SH-SY5Y (cell line): ENCODE measurements at regions not wholly inside any gene's neighbourhood (a gene's known extent, or its start where the extent isn't known, plus 50 kb on each side); places are given as distances from the start of the nearest gene placed in this dataset.

Source experiments
- GATA2 ChIP-seq: IDR thresholded peaks from 2 replicates; pipeline ENCODE4 v1.6.1; 2011; ENCODE audit warnings: mild to moderate bottlenecking, low read depth, low read length
- GATA3 ChIP-seq: IDR thresholded peaks from 2 replicates; pipeline ENCODE4 v1.6.1; 2011; ENCODE audit warnings: low read depth, mild to moderate bottlenecking, low read length, moderate library complexity

- no peak for TF ChIP-seq GATA3
- no peak for TF ChIP-seq GATA2
These were observed 60.6 kb upstream of the WWC2 start for GRCh38 chr4:183038436-183038835.
